HG03103 (cell line): ENCODE measurements at regions not wholly inside any gene's neighbourhood (a gene's known extent, or its start where the extent isn't known, plus 50 kb on each side); places are given as distances from the start of the nearest gene placed in this dataset.
A peak's percentile ranks its signal among the peaks of the same experiment; 100 is the strongest.

ENCODE experiments used
- ATAC-seq: cut with Tn5 transposase; IDR thresholded peaks from one replicate; pipeline ENCODE4 v1.9.1; 2021; ENCODE audit warnings: low read depth; ENCODE audit not compliant: unreplicated experiment

DNA sequence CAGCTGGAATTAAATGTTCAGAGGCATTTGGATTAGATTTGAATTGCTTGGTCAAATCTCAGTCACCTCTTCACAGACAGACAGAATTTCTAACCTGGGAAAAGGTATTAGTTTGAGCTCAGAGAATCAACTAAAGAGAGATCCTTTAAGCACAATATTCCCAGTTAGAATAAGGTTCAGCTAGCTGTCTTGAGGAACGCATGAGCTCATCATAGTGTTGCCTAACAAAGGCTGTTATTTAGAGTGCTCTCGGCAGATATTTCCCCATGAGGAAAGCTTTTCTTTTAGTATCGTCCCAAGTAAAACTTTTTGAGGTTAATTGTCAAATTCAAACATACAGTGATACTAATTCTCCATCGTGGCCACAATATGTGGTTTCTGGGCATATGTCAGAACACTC, 269.9 kb downstream of the HLX start:
- no peak for ATAC-seq

DNA sequence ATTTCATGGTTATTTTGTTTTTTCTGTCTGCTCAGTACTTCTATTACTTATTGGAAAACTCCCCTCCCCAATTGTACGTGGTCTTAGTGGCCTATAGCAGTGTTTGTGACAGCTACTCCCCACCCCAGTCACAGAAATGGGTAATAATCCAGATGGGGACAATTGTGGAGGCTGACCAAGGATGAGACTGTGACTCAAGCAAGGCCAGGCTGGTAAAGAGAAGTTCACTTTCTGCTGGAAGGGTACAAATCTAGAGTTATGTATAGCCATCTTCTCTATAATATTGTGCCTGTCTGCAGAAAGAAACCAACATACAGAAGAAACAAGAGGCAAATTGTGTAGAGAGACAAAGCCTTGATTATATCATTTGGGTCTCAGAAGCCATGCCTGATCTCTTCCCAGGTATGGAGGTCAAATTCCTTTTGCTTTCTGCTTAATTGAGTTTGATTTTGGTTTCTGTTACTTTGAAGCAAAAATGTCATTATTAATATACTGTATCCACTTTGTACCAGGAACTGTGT, 270.4 kb downstream of the HLX start:
- ATAC-seq, result no peak

DNA sequence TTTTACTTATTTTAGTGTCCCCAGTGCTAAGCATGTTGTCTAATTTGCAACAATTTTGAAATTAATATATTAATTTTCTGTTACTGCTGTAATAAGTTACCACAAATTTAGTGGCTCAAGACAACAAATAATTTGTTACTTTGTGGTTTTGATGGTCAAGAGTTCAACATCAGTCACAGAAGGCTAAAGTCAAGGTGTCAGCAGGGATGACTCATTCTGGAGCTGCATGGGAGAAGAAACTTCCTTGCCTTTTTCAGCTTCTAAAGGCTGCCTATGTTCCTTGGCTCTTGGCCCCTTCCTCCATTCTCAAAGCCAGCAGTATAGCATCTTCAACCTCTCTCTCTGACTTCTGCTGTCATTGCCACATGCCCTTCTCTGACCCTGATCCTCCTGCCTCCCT, 271.8 kb downstream of the HLX start:
- ATAC-seq, result no peak

DNA sequence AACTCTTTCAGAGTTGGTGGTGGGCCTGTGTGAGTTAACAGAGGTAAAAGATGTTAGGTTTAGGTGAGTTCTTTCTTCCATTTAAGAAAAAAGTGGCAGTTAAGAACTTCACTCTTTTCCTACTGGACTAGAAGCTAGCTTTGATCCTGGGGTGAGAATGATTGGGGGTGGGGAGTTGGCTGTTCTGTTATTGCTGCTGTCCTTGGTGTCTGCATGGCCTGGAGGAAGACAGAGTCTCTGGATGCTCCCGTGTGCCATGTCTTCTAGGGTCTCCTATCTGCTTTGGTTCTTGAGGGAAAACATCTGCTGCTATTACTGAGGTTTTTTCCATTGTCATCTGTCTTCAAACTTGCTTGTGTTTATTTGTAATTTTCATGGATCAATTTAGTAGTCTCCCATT, 275.7 kb downstream of the HLX start:
- ATAC-seq, result no peak

DNA sequence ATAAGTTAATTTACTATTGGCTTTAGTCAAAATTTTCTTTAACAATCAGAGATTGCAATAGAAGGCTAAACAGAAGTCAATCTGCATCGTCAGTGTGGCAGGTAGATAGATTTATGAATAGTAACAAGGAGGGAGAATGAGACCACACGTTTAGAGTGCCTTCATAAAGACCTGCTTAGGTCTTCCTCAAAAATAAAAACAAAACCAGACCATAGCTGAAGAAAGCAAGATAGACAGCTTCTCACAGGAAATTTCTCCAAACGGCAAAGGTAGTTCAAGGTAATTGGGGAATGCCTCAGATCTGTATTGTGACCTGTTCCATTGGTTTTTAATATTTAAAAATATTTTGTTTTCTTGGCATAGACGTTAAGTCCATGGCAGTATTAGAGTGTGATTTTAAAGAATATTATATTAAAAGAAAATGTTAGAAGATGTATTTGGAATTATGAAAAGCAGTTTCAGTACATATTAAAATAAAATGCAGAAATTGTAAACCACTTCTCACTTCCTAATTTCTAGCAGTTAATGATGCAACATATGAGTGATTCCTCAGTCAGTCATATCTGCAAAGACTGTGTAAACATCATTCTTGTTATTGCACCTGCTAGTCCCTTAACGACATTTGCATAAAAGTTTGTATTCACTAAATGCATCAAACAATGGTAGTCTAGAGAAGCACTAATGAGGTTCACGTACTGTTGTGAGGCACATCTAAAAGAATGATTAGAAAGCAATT, 278.0 kb downstream of the HLX start:
- peak; percentile 94 for ATAC-seq

DNA sequence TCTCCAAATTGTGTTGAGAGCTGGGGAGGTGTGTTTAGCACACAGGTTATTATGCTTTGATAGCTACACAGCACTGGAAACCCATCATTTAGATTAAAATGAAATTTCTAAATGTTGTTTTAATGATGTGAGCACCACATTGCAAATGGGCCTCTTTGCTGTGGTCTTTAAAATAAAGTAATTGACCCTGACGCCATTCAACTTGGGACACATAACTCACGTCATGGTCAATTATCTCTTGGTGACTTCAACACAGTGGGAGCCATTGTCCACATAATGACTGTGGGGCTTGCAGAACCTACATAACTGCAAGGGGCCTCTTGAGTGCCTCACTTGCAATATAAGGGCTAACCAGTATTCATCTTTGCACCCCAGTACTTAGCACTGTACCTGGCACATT, 280.4 kb downstream of the HLX start:
- ATAC-seq, result no peak

DNA sequence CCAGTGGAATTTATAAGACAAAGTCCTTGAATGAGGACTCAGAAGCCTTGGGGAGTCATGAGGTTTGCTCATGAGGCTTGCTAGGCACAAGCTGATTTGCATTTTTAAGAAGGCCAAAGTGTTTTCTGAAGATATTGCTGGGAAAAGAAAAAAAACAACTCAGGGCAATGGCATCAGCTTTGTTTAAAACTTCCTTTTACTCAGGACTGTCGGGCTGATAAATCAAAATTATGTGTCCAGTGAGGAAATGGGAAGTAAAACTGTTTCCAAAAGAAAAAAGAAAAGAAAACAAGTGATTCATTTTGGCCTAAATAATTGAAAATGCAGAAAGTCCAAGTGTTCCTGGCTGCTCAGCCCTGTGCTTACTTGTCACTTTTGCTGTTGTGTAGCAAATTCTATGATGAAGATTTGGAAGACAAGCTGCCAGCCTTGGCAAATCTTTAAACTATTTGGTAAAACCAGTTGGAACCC, 282.4 kb downstream of the HLX start:
- ATAC-seq, result no peak

DNA sequence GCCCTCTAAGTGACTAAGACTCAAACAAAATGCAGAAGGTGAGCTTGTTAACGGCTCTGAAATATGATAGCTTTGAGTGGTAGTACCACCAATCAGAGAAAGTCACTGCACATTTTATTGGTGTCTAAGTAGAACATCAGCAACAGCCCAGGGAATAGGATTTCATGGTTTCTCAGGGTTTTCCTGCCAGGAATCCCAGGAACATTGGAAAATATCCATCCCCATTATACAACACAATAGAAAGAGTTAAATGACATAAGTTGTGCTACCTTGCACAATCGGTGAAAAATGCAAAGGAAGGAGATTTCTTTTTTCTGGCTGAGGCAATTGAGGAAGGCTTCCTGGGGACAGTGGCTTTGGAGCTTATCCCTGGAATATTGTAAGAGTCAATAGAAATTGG, 283.1 kb downstream of the HLX start:
- no peak for ATAC-seq

DNA sequence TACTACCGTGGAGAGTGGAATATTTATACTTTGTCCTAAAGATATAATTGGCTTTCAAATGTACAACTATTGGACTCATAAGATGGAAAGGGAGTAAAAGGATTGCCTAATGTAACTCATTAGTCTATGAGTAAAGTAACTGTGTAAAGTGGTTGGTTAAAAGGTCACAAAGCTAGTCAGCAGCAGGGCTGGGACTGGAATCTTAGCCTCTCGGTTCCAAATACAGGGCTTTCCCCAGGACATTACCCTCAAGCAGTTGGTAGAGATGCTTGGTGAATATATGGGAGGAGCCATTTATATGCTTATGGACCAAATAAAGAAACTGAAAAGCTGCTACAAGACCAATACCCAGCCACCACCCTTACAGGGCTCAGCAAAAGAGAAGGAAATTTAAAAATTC, 283.7 kb downstream of the HLX start:
- no peak for ATAC-seq

DNA sequence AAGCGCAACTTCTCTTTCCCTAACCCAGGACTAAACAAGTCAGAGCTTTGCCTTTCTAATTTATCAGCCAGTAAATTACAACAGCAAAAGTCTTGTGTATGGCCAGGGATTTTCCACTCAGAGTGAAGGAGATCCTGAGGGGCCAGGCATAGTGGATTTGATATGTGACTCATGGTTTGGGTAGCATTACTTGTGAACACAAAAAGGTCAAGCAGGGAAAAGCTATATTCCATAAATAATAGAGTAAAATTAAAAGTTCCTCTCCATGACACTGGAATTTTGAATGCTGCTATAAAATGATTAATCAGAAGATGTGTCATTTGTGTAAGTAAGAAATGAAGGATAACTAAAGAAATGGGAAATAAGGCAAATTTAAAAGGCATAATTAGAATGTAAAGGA, 284.8 kb downstream of the HLX start:
- no peak for ATAC-seq

DNA sequence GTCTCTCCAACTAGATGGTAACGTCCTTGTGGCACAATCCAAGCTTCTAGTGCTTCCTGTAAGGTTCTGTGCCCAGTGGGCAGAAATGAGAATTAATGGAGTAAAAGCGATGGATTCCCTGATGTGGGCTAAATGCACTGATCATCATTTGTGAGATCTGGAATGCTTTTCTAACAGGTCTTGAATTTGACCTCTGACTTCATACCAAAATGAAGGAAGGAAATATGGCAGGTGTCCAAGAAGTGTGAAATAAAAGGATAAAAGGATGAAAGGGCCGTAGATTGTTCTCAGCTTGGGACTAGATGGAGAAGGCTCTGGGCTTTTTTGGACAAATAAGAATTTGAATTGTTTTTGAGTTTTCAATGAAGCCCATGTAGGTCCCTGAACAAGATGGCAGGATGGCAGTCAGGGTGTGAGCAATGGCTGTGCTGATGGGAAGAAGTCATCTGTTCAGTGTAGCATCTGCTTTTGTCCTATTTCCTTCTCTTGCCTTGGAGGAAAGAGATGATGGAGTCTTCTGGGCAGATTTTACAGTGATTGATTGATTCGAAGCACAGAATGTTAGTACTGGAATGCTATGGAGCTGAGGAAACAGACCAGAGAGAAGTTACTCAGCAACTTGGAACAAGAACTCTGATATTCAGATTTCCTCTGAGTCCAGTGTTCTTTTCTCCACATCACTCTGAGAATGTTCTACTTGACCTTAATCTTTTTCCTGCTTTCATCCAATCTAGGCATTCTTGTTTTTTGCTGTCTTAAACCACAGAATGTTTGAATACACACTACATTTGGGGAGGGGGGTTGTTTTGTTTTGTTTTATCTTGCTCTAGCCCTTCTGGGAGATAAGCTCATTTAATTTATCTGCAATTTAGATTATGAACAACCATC, 286.0 kb downstream of the HLX start:
- ATAC-seq, result no peak

DNA sequence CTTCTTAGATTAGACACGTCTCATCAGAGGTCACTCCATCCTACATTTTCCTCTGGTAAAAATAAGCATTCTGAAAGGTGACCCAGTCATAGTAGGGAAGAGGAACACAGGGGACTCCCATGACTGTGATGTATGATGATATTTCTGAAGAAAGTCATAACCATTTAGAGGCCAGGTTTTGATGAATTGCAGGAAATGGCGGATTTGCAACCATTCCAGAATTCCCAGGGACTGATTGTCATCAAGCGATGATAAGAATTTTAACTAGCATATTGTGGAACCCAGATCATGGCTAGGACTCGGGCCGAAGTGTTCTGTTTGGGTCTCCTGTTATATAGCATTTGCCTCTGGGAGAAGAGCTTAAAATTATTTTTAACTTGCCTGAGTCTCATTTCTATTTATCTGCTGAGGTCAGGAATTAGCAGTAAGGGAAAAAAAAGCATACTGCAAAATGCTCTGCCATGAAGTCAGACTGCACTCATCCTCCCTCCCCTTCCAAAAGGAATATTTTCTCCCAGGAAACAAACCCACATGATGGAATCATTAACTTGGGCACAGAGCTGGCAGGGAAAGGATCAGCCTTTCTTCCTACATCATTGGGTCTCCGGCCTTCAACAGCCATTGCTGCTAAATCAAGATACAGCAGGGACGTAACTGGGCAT, 286.7 kb downstream of the HLX start:
- no peak for ATAC-seq

DNA sequence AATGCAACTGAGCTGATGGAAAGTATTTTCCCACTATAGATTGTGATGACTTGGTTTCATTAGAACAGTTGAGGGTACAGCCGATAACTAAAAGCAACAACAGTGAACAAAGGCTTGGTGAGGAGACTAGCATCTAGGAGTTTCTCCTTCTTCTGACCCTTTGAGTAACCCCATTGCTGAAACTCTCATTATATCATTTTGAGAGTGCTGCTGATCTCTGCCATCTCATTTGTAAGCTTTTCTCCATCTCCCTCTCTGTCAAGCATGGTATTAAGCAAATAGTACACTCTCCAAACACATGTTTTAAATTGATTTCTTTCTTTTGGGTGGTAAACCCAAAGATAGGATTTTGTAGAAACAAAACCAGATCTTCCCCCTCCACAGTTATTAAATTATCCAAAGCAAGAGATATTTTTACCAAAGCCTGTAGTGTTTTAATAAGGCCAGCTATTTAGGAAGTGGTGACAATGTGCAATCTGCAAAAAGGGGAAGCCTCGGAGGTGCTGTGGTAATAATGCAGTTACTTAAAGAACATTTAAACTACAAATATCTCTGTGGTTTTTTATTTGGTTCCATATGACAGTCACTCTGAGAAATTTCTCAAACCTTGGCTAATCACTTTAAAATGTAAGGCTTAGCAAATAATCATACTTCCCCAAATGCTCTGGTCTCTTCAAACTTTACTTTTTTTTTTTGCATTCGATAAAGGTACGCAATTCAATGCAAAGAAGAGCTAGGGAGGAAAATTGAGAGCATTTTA, 287.5 kb downstream of the HLX start:
- peak; percentile 89 for ATAC-seq

DNA sequence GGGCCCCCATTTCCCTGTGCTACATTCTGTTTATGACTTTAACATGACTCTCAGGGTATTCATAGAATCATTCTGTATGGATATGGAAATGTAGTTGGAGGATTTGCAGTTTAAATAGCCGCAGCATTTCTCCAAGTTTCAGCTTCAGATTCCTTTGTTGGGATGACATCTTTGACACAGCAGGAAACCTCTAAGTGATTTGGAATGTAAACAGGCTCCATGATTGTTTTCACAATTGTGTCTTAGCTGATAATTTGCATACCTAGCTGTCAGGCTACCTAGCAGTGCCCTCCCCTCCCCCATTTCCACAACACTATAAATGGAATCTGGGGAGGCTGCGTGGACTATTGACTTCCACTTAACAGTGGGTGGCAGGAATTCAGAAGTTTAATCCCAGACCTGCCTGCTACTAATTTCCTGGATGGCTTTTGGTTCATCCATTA, 290.2 kb downstream of the HLX start:
- ATAC-seq, result no peak

DNA sequence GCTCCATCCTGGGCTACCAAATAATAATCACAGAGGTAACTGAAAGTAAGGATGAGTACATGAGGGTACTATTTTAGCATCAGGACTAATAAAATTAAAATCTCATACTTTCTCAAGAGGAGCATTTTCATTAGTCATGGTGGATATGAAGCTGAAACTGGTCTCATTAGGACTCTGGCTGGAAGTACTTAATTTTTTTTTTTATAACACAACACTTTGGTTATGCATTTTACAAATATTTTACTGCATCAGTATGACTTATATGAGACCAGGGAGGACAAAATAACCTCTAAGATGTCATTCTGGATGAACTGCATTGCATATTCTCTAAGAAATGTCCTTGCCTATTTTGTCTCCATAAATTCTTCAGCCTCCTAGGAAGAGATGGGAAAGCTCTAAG, 290.9 kb downstream of the HLX start:
- no peak for ATAC-seq

DNA sequence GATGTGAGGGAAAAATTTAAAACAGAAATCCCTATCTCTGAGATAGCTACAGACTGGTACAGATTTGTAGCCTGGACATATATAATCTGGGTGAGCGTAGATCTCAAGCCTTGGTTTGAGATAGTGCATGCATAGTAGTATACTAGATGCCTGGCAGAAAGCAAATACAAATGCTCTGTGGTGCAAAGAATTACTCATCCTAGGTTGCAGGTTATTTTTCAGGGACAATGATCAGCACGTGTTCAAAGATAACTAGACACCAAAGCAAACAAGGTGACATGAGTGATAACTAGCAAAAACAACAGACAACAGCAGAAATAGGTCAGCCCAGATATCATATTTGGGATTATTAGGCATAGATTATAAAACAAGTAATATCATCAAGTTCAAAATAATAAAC, 292.5 kb downstream of the HLX start:
- no peak for ATAC-seq

DNA sequence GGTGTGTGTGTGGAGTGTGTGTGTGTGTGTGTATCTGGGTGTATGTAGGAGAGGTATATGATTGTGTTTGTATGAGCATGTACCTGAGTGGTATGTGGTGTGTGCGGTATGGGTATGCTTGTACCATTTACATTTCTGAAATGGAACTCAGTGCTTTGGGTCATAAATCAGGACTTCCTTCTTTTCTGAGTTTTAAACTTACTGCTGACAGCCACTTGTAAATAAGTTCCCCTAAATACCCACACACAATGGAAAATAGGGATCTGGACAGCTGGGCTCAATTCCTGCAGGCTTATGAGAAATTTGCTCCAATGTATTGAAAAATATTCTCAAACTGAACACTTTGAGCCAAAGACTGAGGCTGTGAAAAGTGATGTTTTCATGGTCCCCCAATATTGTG, 293.6 kb downstream of the HLX start:
- ATAC-seq, result no peak

DNA sequence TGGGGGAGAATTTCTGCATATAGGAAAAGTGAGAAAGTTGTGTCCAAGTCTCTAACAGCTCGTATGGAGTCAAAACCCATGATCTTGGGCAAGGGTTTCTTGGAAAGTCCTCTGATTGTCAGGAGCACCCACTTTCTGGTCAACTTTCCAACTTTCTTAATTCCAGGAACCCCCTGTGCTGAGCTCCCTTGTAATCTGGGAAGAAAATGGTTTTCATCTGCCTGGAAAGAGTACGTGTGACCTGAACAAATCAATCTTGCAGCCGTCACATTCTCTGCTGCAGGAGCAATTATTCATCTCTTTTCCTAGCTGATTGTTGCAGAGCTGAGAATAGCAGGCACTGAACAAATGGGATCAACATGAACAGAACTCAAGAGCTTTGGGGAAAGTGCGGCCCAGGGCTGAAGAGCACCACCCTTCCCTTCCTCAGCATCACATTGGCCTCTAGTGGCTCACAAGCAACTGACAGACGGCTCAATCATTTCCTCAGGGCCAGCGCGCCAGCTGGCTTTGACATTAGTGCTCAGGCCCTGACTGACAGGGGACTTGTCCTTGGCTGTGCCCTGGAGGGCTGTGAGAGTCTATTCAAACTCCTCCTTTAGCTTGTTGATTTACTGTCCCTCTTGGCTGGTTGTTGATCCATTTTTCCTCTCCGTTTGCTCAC, 295.2 kb downstream of the HLX start:
- no peak for ATAC-seq

DNA sequence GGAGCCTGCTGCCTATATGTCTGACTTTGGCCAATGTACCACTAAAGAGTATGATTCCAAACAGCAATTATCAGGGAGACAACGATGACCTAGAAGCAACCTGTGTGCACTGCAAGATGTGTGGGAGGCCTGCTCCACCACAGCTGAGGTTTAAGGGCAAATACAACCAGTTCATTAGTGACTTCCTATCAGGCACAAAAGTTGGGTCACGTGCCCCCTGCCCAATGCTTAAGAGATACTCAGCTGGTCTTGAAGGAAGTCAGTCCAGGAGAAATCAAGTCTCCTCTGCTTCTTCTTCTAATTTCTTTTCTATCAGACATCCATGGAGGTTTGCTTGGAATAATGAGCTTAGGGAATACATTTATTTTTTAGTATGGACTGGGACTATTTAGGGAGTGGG, 296.0 kb downstream of the HLX start:
- no peak for ATAC-seq
